ENCODE measurements at regions not wholly inside any gene's neighbourhood (a gene's known extent, or its start where the extent isn't known, plus 50 kb on each side); places are given as distances from the start of the nearest gene placed in this dataset.

DNA sequence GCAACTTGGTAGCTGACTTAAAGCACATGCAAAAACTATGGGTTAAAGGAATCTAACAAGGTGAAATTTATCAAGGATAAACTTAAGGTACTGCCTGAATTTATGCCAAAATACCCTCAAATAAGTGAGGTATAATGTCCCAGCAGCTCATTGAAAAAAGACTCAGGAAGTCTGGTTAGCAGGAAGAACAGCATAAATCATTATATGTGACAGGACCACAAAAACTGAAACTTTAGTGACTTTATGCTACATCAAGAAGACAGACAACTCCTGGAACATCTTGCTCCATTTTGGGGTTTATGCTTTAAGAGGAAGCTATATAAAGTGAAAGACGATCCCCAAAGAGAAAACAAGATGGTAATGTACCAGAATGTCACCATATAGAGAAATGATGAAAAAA is 282.4 kb upstream of the ZNF462 start:
- H3K4me1 Mint-ChIP-seq (ENCODE audit: low read depth) = no peaks in the 10 kb centered on the region
- no peaks in the 10 kb centered on the region for H3K27me3 Mint-ChIP-seq (ENCODE audit: low read depth)
- no peak overlapping the region for H3K27ac Mint-ChIP-seq
- peaks cover 22% of the 10 kb centered on the region for H3K9me3 Mint-ChIP-seq
- H3K4me3 Mint-ChIP-seq = no peak overlapping the region
- DNase-seq (ENCODE audit: low spot score) = no peak
- H3K36me3 Mint-ChIP-seq (ENCODE audit: low read depth) = no peaks in the 10 kb centered on the region

- Mint-ChIP-seq H3K27me3 (ENCODE audit: low read depth) (no peaks in the 10 kb centered on the region), H3K9me3 (peaks cover 23% of the 10 kb centered on the region), H3K4me3 (no peak overlapping the region), H3K27ac (no peak overlapping the region), H3K36me3 (ENCODE audit: low read depth) (no peaks in the 10 kb centered on the region), H3K4me1 (ENCODE audit: low read depth) (no peaks in the 10 kb centered on the region)
- no peak for DNase-seq (ENCODE audit: low spot score)
Measured at GRCh38 chr9:106581973-106582372, 281.0 kb upstream of the ZNF462 start.

GRCh38 chr9:106583751-106584150 is 279.2 kb upstream of the ZNF462 start:
- H3K36me3 Mint-ChIP-seq (ENCODE audit: low read depth) = no peaks in the 10 kb centered on the region
- DNase-seq (ENCODE audit: low spot score) = no peak
- no peaks in the 10 kb centered on the region for H3K27me3 Mint-ChIP-seq (ENCODE audit: low read depth)
- H3K9me3 Mint-ChIP-seq = peaks cover 23% of the 10 kb centered on the region
- no peak overlapping the region for H3K27ac Mint-ChIP-seq
- no peak overlapping the region for H3K4me3 Mint-ChIP-seq
- H3K4me1 Mint-ChIP-seq (ENCODE audit: low read depth) = no peaks in the 10 kb centered on the region

DNA sequence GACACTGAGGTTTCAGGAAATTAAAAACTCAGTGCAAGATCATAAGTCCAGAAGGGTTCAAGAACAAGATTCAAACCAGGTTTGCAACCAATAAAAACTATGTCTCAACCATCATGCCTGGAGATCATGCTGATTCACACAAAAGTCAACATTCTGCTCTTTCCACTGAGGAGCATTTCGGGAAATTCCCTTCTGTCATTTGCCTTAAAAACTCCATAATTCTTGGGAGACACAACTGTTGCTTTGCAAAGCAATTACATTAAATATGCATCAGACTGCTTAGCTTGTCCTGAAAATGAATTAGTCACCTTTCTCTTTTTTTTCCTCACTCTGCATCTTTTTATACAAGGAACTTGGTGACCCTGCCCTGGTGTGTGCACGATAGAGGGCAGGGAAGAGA is 275.9 kb upstream of the ZNF462 start:
- peaks cover 16% of the 10 kb centered on the region for H3K9me3 Mint-ChIP-seq
- no peak overlapping the region for H3K27ac Mint-ChIP-seq
- H3K27me3 Mint-ChIP-seq (ENCODE audit: low read depth) = no peaks in the 10 kb centered on the region
- H3K4me1 Mint-ChIP-seq (ENCODE audit: low read depth) = no peaks in the 10 kb centered on the region
- DNase-seq (ENCODE audit: low spot score) = no peak
- H3K36me3 Mint-ChIP-seq (ENCODE audit: low read depth) = no peaks in the 10 kb centered on the region
- H3K4me3 Mint-ChIP-seq = no peak overlapping the region

- H3K4me3 Mint-ChIP-seq = no peak overlapping the region
- no peaks in the 10 kb centered on the region for H3K27me3 Mint-ChIP-seq (ENCODE audit: low read depth)
- no peak for DNase-seq (ENCODE audit: low spot score)
- H3K36me3 Mint-ChIP-seq (ENCODE audit: low read depth) = no peaks in the 10 kb centered on the region
- H3K27ac Mint-ChIP-seq = no peak overlapping the region
- no peaks in the 10 kb centered on the region for H3K4me1 Mint-ChIP-seq (ENCODE audit: low read depth)
- peaks cover 11% of the 10 kb centered on the region for H3K9me3 Mint-ChIP-seq
Measured at GRCh38 chr9:106588626-106589025, 274.3 kb upstream of the ZNF462 start.

- no peaks in the 10 kb centered on the region for H3K27me3 Mint-ChIP-seq (ENCODE audit: low read depth)
Measured at GRCh38 chr9:106590759-106591505, 272.0 kb upstream of the ZNF462 start.

DNA sequence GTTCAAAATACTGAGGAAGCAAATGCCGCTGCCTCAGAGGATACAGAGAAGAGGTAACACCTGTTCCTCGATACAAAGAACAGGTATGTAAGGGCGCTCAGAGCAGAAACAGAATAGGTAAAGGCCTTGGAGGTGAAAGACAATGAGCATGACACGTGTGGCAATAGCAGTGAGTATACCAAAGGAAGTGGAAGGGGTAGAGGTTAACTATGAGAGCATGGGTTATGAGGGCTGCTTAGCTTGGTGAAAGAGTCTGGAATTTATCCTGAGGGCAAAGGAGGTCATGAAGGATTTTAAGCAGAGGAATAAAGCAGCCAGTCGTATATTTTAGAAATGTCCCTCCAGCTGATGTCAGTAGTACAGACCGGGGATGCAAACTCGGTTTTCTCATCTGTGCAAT is 269.8 kb upstream of the ZNF462 start:
- Mint-ChIP-seq H3K9me3 (peaks cover 2% of the 10 kb centered on the region), H3K4me1 (ENCODE audit: low read depth) (no peaks in the 10 kb centered on the region), H3K27ac (no peak overlapping the region), H3K36me3 (ENCODE audit: low read depth) (no peaks in the 10 kb centered on the region), H3K4me3 (no peak overlapping the region), H3K27me3 (ENCODE audit: low read depth) (no peaks in the 10 kb centered on the region)
- no peak for DNase-seq (ENCODE audit: low spot score)

More at GRCh38 chr9:106590759-106591505, 272.0 kb upstream of the ZNF462 start:
- Mint-ChIP-seq H3K4me3 (no peak overlapping the region), H3K27ac (no peak overlapping the region), H3K4me1 (ENCODE audit: low read depth) (no peaks in the 10 kb centered on the region), H3K36me3 (ENCODE audit: low read depth) (no peaks in the 10 kb centered on the region), H3K9me3 (peaks cover 7% of the 10 kb centered on the region)
- DNase-seq (ENCODE audit: low spot score) = no peak

DNA sequence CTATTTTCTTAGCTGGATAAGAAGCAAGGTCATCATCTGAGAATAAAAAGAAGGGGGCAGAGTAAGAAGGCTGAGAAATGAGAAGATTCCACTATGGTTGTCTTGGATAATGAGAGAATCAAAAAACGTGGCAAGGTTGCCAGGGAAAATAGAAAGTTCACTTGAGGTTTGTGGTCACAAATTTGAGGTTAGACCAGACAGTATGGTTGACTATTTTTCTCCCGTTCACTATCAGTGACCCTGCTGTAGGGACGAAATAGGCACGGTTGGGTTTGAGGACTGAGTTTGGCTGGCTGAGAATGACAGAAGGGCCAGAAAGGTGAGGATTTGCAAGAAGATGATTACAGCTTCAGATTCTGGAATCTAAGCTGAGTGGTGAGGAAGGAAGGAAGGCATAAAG is 266.0 kb upstream of the ZNF462 start:
- H3K4me1 Mint-ChIP-seq (ENCODE audit: low read depth) = no peaks in the 10 kb centered on the region
- H3K4me3 Mint-ChIP-seq = no peak overlapping the region
- H3K27ac Mint-ChIP-seq = no peak overlapping the region
- H3K9me3 Mint-ChIP-seq = no peaks in the 10 kb centered on the region
- H3K27me3 Mint-ChIP-seq (ENCODE audit: low read depth) = no peaks in the 10 kb centered on the region
- H3K36me3 Mint-ChIP-seq (ENCODE audit: low read depth) = no peaks in the 10 kb centered on the region
- DNase-seq (ENCODE audit: low spot score) = no peak

GRCh38 chr9:106600955-106601560 is 261.9 kb upstream of the ZNF462 start:
- Mint-ChIP-seq H3K27ac (no peak overlapping the region), H3K27me3 (ENCODE audit: low read depth) (no peaks in the 10 kb centered on the region), H3K4me3 (no peak overlapping the region), H3K36me3 (ENCODE audit: low read depth) (no peaks in the 10 kb centered on the region), H3K4me1 (ENCODE audit: low read depth) (no peaks in the 10 kb centered on the region), H3K9me3 (peaks cover 3% of the 10 kb centered on the region)
- no peak for DNase-seq (ENCODE audit: low spot score)

DNA sequence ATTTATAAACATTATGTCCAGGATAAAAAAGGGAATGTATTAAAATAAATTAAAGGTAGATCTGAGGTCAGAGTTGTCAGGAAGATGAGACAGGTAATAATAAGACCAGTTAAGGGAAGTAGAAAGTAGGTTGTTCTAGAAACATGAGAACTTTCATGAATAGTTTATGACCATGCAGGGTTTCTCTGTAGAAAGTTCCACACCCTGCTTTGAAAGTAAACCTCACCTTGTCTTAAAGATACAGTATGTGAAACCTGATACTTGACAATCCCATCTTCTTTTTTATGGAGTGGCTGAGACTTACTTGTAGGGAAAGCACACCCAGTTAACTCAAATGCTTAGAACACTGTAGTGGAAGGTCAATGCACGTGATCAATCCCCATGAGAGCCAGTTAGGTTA is 260.6 kb upstream of the ZNF462 start:
- H3K27me3 Mint-ChIP-seq (ENCODE audit: low read depth) = no peaks in the 10 kb centered on the region
- no peak overlapping the region for H3K4me3 Mint-ChIP-seq
- DNase-seq (ENCODE audit: low spot score) = no peak
- H3K36me3 Mint-ChIP-seq (ENCODE audit: low read depth) = no peaks in the 10 kb centered on the region
- peaks cover 3% of the 10 kb centered on the region for H3K9me3 Mint-ChIP-seq
- no peaks in the 10 kb centered on the region for H3K4me1 Mint-ChIP-seq (ENCODE audit: low read depth)
- no peak overlapping the region for H3K27ac Mint-ChIP-seq

DNA sequence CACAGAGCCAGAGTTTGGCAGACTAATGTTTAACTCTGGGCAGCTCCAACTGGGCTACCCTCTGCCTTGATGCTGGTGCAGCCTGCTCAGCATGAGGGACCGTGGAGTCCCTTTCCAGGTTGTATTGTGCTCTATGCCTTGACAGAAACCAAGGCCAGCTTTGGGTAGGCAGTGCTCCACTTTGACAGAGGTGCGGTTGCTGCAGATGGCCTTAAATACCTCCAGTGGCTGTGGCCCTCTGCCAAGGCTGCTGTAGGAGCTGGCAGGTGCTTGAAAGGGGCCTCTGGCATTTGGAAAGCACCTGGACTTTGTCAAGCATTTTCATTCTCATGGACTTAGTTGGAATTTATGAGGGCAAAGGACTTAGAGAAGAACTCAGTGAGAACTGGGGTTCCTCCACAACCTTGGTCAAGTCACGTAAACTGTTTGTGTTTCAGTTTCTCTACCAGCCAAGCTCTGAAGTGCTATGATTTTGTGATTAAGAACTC is 249.7 kb upstream of the ZNF462 start:
- Mint-ChIP-seq H3K4me3 (no peak overlapping the region), H3K27ac (no peak overlapping the region), H3K27me3 (ENCODE audit: low read depth) (no peaks in the 10 kb centered on the region), H3K9me3 (peaks cover 8% of the 10 kb centered on the region), H3K36me3 (ENCODE audit: low read depth) (no peaks in the 10 kb centered on the region), H3K4me1 (ENCODE audit: low read depth) (no peaks in the 10 kb centered on the region)
- no peak for DNase-seq (ENCODE audit: low spot score)

- no peak overlapping the region for H3K27ac Mint-ChIP-seq
- H3K4me3 Mint-ChIP-seq = no peak overlapping the region
- no peaks in the 10 kb centered on the region for H3K36me3 Mint-ChIP-seq (ENCODE audit: low read depth)
- H3K9me3 Mint-ChIP-seq = peaks cover 12% of the 10 kb centered on the region
- no peak for DNase-seq (ENCODE audit: low spot score)
- no peaks in the 10 kb centered on the region for H3K4me1 Mint-ChIP-seq (ENCODE audit: low read depth)
- H3K27me3 Mint-ChIP-seq (ENCODE audit: low read depth) = no peaks in the 10 kb centered on the region
Measured at GRCh38 chr9:106615118-106615889, 247.7 kb upstream of the ZNF462 start.

DNA sequence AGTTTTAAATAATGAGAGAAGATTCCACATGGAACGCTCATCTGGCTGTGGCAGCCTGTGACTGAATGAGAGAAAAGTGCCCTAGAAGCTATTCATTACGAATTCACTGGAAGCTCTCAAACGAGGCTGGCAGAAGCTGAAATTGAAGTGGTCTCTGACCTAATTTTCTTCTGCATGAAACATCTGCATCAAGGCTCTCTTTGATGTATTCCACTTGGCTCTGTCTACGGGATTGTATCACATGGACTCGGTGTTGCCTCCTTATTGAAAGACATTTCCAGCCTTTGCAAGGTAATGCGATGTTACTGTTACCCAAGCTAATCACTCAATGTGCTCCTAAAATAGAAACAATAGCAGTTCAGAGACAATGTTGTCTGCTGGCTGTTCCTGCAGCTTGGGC is 246.9 kb upstream of the ZNF462 start:
- Mint-ChIP-seq H3K4me1 (ENCODE audit: low read depth) (no peaks in the 10 kb centered on the region), H3K9me3 (peaks cover 11% of the 10 kb centered on the region), H3K36me3 (ENCODE audit: low read depth) (no peaks in the 10 kb centered on the region), H3K4me3 (no peak overlapping the region), H3K27me3 (ENCODE audit: low read depth) (no peaks in the 10 kb centered on the region), H3K27ac (no peak overlapping the region)
- DNase-seq (ENCODE audit: low spot score) = no peak

GRCh38 chr9:106616851-106617345 is 246.1 kb upstream of the ZNF462 start:
- H3K4me1 Mint-ChIP-seq (ENCODE audit: low read depth) = no peaks in the 10 kb centered on the region
- H3K27ac Mint-ChIP-seq = no peak overlapping the region
- H3K36me3 Mint-ChIP-seq (ENCODE audit: low read depth) = no peaks in the 10 kb centered on the region
- no peak for DNase-seq (ENCODE audit: low spot score)
- no peak overlapping the region for H3K4me3 Mint-ChIP-seq
- no peaks in the 10 kb centered on the region for H3K27me3 Mint-ChIP-seq (ENCODE audit: low read depth)
- H3K9me3 Mint-ChIP-seq = peaks cover 8% of the 10 kb centered on the region

All from T-helper 2 cell treated with Interferon-gamma antibody and Interleukin-4, amounts not matched to agents 5 μg/mL and 100 μg/mL, for 36 hours (primary cell).